ENCODE measurements at regions not wholly inside any gene's neighbourhood (a gene's known extent, or its start where the extent isn't known, plus 50 kb on each side); places are given as distances from the start of the nearest gene placed in this dataset.

DNA sequence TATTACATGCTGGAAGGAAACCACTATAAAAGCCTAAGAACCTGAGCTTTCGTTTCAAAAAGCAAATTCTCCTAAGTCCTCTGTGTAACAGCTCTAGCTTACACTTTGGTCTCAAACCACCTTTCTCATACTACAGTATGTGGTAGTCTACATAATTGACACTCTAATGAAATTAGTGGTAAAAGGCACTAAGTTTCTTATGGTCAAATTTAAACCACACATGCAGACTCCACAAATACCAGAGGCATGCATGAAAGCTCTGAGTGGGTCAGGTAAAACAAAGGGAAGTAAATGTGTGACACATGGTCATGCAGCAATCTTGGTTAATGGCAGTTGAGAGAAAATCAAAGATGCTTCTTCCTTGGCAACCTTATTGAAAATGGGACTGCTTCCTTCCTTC, 187.8 kb downstream of the CCNG2 start:
- peaks cover 3% of the 10 kb centered on the region for H3K27me3 Mint-ChIP-seq (ENCODE audit: insufficient read depth, low read depth, poor library complexity)
- peaks cover 44% of the 10 kb centered on the region for H3K9me3 Mint-ChIP-seq
- Histone ChIP-seq H3K4me1 (ENCODE audit: insufficient read depth) (peaks cover 4% of the 10 kb centered on the region; the same call in 1 of the 2 replicates), H3K27ac (ENCODE audit: low read depth) (no peak overlapping the region), H3F3A (replicated peaks; ENCODE audit: low read depth) (no peaks in the 10 kb centered on the region), H3K27me3 (ENCODE audit: insufficient read depth) (no peaks in the 10 kb centered on the region), H3K36me3 (ENCODE audit: insufficient read depth) (peaks cover 13% of the 10 kb centered on the region; the same call in 1 of the 2 replicates), H3K79me2 (replicated peaks; ENCODE audit: insufficient read depth) (no peaks in the 10 kb centered on the region), H3K9me2 (ENCODE audit: insufficient read depth) (0 out of 2 replicates have a peak, but pooled peaks cover 6% of the 10 kb centered on the region), H3K4me3 (no peak overlapping the region), H2AFZ (no peak overlapping the region), H4K20me1 (replicated peaks; ENCODE audit: insufficient read depth) (no peaks in the 10 kb centered on the region), H3K4me2 (no peak overlapping the region)
- TF ChIP-seq ZNF331 (CRISPR knock-in tag; IDR thresholded peaks at IDR 0.05; ENCODE audit: low read depth) (no peak), NANOG (IDR thresholded peaks at IDR 0.05; ENCODE audit: borderline replicate concordance) (no peak), ZNF114 (CRISPR knock-in tag; IDR thresholded peaks at IDR 0.05) (no peak), EZH2 (IDR thresholded peaks at IDR 0.05; ENCODE audit: low read depth, unreplicated experiment) (no peak)
- no peak overlapping the region for H3K27ac Mint-ChIP-seq
- H3K4me1 Mint-ChIP-seq: peaks cover 6% of the 10 kb centered on the region; the same call in 2 of the 3 replicates
- ATAC-seq: no peak
- H3K4me3 Mint-ChIP-seq: no peak overlapping the region
- no peak for DNase-seq (ENCODE audit: low spot score)
- H3K36me3 Mint-ChIP-seq (ENCODE audit: low read depth): peaks cover 28% of the 10 kb centered on the region

DNA sequence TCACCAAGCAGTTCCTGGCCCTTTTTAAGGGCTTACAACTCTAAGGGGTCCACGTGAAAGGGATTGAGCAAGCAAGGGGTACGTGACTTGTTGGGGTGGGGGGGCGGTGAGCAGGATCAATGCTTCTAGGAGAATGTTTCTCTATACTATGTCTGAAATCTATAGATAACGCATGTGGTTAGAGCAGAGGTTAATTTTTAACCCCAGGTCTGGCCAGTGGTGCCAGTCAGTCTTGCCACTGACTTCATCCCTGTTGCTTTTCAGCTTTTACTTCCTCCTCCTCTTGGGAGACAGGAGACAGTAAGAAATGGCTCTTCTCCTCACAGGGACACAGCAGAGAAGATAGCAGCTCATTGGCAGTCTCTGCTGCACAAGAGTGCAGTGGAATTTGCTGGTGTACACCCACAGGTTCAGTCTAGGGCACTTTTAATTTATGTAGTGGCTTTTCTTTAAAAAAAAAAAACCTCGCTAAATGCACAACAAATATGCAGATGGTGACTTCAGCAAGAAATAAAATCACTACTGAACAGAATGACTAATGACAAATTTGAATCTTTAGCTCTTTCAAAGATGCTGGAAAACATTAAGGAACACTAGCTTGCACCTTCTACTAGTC, 190.5 kb downstream of the CCNG2 start:
- peaks cover 17% of the 10 kb centered on the region for H3K9me3 Mint-ChIP-seq
- 0 out of 2 replicates have a peak, but pooled peaks cover 6% of the 10 kb centered on the region for H3K9me2 ChIP-seq (ENCODE audit: insufficient read depth)
- ATAC-seq (no peak), DNase-seq (ENCODE audit: low spot score) (no peak)
- peaks cover 4% of the 10 kb centered on the region; the same call in 1 of the 2 replicates for H3K36me3 ChIP-seq (ENCODE audit: insufficient read depth)
- H3K36me3 Mint-ChIP-seq (ENCODE audit: low read depth): peaks cover 12% of the 10 kb centered on the region; the same call in 2 of the 3 replicates
- H3K27me3 Mint-ChIP-seq (ENCODE audit: insufficient read depth, low read depth, poor library complexity): peaks cover 3% of the 10 kb centered on the region
- no peak overlapping the region for H3K27ac Mint-ChIP-seq
- H4K20me1 ChIP-seq (replicated peaks; ENCODE audit: insufficient read depth): no peaks in the 10 kb centered on the region
- H2AFZ ChIP-seq: no peak overlapping the region
- H3K4me1 Mint-ChIP-seq: peaks cover 6% of the 10 kb centered on the region; the same call in 2 of the 3 replicates
- no peak overlapping the region for H3K4me2 ChIP-seq
- no peaks in the 10 kb centered on the region for H3K27me3 ChIP-seq (ENCODE audit: insufficient read depth)
- H3K4me1 ChIP-seq (ENCODE audit: insufficient read depth): peaks cover 4% of the 10 kb centered on the region; the same call in 1 of the 2 replicates
- H3K4me3 Mint-ChIP-seq: no peak overlapping the region
- TF ChIP-seq EZH2 (IDR thresholded peaks at IDR 0.05; ENCODE audit: low read depth, unreplicated experiment) (no peak), ZNF331 (CRISPR knock-in tag; IDR thresholded peaks at IDR 0.05; ENCODE audit: low read depth) (no peak), NANOG (IDR thresholded peaks at IDR 0.05; ENCODE audit: borderline replicate concordance) (no peak), ZNF114 (CRISPR knock-in tag; IDR thresholded peaks at IDR 0.05) (no peak), EZH2phosphoT487 (IDR thresholded peaks at IDR 0.05; ENCODE audit: unreplicated experiment) (no peak)
- TF ChIP-seq, protein P1, sequence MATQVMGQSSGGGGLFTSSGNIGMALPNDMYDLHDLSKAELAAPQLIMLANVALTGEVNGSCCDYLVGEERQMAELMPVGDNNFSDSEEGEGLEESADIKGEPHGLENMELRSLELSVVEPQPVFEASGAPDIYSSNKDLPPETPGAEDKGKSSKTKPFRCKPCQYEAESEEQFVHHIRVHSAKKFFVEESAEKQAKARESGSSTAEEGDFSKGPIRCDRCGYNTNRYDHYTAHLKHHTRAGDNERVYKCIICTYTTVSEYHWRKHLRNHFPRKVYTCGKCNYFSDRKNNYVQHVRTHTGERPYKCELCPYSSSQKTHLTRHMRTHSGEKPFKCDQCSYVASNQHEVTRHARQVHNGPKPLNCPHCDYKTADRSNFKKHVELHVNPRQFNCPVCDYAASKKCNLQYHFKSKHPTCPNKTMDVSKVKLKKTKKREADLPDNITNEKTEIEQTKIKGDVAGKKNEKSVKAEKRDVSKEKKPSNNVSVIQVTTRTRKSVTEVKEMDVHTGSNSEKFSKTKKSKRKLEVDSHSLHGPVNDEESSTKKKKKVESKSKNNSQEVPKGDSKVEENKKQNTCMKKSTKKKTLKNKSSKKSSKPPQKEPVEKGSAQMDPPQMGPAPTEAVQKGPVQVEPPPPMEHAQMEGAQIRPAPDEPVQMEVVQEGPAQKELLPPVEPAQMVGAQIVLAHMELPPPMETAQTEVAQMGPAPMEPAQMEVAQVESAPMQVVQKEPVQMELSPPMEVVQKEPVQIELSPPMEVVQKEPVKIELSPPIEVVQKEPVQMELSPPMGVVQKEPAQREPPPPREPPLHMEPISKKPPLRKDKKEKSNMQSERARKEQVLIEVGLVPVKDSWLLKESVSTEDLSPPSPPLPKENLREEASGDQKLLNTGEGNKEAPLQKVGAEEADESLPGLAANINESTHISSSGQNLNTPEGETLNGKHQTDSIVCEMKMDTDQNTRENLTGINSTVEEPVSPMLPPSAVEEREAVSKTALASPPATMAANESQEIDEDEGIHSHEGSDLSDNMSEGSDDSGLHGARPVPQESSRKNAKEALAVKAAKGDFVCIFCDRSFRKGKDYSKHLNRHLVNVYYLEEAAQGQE (IDR thresholded peaks at IDR 0.05; ENCODE audit: unreplicated experiment): no peak
- TF ChIP-seq, protein P2, sequence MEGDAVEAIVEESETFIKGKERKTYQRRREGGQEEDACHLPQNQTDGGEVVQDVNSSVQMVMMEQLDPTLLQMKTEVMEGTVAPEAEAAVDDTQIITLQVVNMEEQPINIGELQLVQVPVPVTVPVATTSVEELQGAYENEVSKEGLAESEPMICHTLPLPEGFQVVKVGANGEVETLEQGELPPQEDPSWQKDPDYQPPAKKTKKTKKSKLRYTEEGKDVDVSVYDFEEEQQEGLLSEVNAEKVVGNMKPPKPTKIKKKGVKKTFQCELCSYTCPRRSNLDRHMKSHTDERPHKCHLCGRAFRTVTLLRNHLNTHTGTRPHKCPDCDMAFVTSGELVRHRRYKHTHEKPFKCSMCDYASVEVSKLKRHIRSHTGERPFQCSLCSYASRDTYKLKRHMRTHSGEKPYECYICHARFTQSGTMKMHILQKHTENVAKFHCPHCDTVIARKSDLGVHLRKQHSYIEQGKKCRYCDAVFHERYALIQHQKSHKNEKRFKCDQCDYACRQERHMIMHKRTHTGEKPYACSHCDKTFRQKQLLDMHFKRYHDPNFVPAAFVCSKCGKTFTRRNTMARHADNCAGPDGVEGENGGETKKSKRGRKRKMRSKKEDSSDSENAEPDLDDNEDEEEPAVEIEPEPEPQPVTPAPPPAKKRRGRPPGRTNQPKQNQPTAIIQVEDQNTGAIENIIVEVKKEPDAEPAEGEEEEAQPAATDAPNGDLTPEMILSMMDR (conservative IDR thresholded peaks at IDR 0.05; ENCODE audit: low read depth in 2 of 2): no peak
- TF ChIP-seq, protein P3, sequence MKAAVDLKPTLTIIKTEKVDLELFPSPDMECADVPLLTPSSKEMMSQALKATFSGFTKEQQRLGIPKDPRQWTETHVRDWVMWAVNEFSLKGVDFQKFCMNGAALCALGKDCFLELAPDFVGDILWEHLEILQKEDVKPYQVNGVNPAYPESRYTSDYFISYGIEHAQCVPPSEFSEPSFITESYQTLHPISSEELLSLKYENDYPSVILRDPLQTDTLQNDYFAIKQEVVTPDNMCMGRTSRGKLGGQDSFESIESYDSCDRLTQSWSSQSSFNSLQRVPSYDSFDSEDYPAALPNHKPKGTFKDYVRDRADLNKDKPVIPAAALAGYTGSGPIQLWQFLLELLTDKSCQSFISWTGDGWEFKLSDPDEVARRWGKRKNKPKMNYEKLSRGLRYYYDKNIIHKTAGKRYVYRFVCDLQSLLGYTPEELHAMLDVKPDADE (IDR thresholded peaks at IDR 0.05): no peak
- H3K79me2 ChIP-seq (replicated peaks; ENCODE audit: insufficient read depth): no peaks in the 10 kb centered on the region
- H3F3A ChIP-seq (replicated peaks; ENCODE audit: low read depth): no peaks in the 10 kb centered on the region
- no peak overlapping the region for H3K4me3 ChIP-seq
- H3K27ac ChIP-seq (ENCODE audit: low read depth): no peak overlapping the region
